Endothelial cell of umbilical vein (primary cell): ENCODE measurements at regions not wholly inside any gene's neighbourhood (a gene's known extent, or its start where the extent isn't known, plus 50 kb on each side); places are given as distances from the start of the nearest gene placed in this dataset.

Experiments
- BruUV-seq: library from RNA; stranded (reverse); fragments of 400-500 nt; replicated peaks from 2 replicates; lab custom pipeline; 2021; lab: Mats Ljungman, UMichigan
- CTCF ChIA-PET: fragments of 300-600, 350-600 bp; sonication (Branson Sonifier 250); formaldehyde crosslinking; loops from one replicate; lab custom pipeline; 2021; ENCODE audit warnings: antibody characterized with exemption, inconsistent platforms; lab: Charles Lee
- POLR2A ChIA-PET: fragments of 300-600, 350-600 bp; sonication (Branson Sonifier 250); formaldehyde crosslinking; loops from one replicate; lab custom pipeline; 2021; ENCODE audit warnings: antibody characterized with exemption, inconsistent platforms; lab: Charles Lee
- DNase-seq: peaks from one replicate; pipeline ENCODE4 v3.0.0-alpha.2; 2011; ENCODE audit warnings: low read depth, low spot score
- FAIRE-seq: peaks from 2 replicates; lab custom pipeline; 2011; peaks lifted over from hg19 to GRCh38; lab: Jason Lieb, UNC
- H2AFZ ChIP-seq: 2 replicates; pipeline ENCODE4 v1.6.0; 2012; ENCODE audit warnings: low read depth, low read length, control low read depth, inconsistent platforms
- H3K27ac ChIP-seq: 2 replicates; pipeline ENCODE4 v1.5.1; 2011; ENCODE audit warnings: low read depth, mild to moderate bottlenecking, control low read depth, low read length, moderate library complexity; ENCODE audit not compliant: insufficient read depth
- H3K27me3 ChIP-seq, 2 experiments: 2 replicates each; pipeline versions ENCODE4 v1.6.0 to v1.6.1; 2011; ENCODE audit warnings: low read length in 2 of 2, mixed read lengths in 1 of 2; ENCODE audit not compliant: control insufficient read depth in 2 of 2, insufficient read depth in 2 of 2
- H3K36me3 ChIP-seq, 2 experiments: 2 replicates in 1 of 2; 3 replicates in 1 of 2; pipeline ENCODE4 v1.5.1; 2011; ENCODE audit warnings: low read length in 2 of 2, mild to moderate bottlenecking in 1 of 2, moderate library complexity in 1 of 2; ENCODE audit not compliant: control insufficient read depth in 2 of 2, insufficient read depth in 2 of 2; ENCODE audit errors: extremely low read depth in 1 of 2
- H3K4me1 ChIP-seq: 3 replicates; pipeline ENCODE4 v1.5.1; 2011; ENCODE audit warnings: mild to moderate bottlenecking, low read length; ENCODE audit not compliant: control insufficient read depth, insufficient read depth; ENCODE audit errors: extremely low read depth
- H3K4me2 ChIP-seq: 2 replicates; pipeline ENCODE4 v1.6.1; 2011; ENCODE audit warnings: low read length, control low read depth, mixed read lengths; ENCODE audit not compliant: insufficient read depth
- H3K4me3 ChIP-seq, 3 experiments: fragments of 200-600 bp in 1 of 3; sonication (generic), shearing (Covaris generic) in 1 of 3; replicated peaks in 1 of 3; 2 replicates each; pipeline ENCODE4 v1.5.1; 2011 to 2016; ENCODE audit warnings: control low read depth in 3 of 3, low read length in 3 of 3, mild to moderate bottlenecking in 2 of 3, inconsistent platforms in 1 of 3, low read depth in 1 of 3, moderate library complexity in 1 of 3; ENCODE audit not compliant: insufficient read depth in 1 of 3
- H3K79me2 ChIP-seq: 2 replicates; pipeline ENCODE4 v1.6.0; 2012; ENCODE audit warnings: low read length, inconsistent platforms; ENCODE audit not compliant: control insufficient read depth, insufficient read depth
- H3K9ac ChIP-seq: replicated peaks from 2 replicates; pipeline ENCODE3; 2011; ENCODE audit warnings: low read length, control low read depth; ENCODE audit not compliant: insufficient read depth; ENCODE audit errors: extremely low read depth
- H3K9me1 ChIP-seq: replicated peaks from 3 replicates; pipeline ENCODE4 v1.6.0; 2011; ENCODE audit warnings: mild to moderate bottlenecking, low read length; ENCODE audit not compliant: control insufficient read depth, insufficient read depth; ENCODE audit errors: extremely low read depth
- H3K9me3 ChIP-seq: replicated peaks from 2 replicates; pipeline ENCODE4 v1.5.1; 2012; ENCODE audit warnings: low read length, inconsistent platforms; ENCODE audit not compliant: control insufficient read depth, insufficient read depth
- H4K20me1 ChIP-seq: replicated peaks from 2 replicates; pipeline ENCODE3; 2011; ENCODE audit warnings: mild to moderate bottlenecking, low read length; ENCODE audit not compliant: control insufficient read depth, insufficient read depth; ENCODE audit errors: extremely low read depth
- CTCF ChIP-seq, 2 donors: IDR thresholded peaks; 1 replicate in 1 of 2; 2 replicates in 1 of 2; pipeline ENCODE4 v1.5.1; 2011; ENCODE audit warnings: low read length in 2 of 2, mild to moderate bottlenecking in 2 of 2, moderate library complexity in 2 of 2, control low read depth in 1 of 2, inconsistent platforms in 1 of 2, low read depth in 1 of 2; ENCODE audit not compliant: insufficient read depth in 1 of 2; ENCODE audit errors: extremely low read depth in 1 of 2
- EZH2 ChIP-seq: IDR thresholded peaks from 2 replicates; pipeline ENCODE4 v1.6.1; 2012; ENCODE audit warnings: borderline replicate concordance, low read depth, mild to moderate bottlenecking, moderate library complexity, low read length, inconsistent platforms; ENCODE audit not compliant: severe bottlenecking
- FOS ChIP-seq: IDR thresholded peaks from 2 replicates; pipeline ENCODE4 v1.6.1; 2011; ENCODE audit warnings: mild to moderate bottlenecking, low read length, moderate library complexity, borderline replicate concordance; ENCODE audit not compliant: insufficient read depth
- GATA2 ChIP-seq: IDR thresholded peaks from 2 replicates; pipeline ENCODE4 v1.7.0; 2011; ENCODE audit warnings: low read depth, mild to moderate bottlenecking, moderate library complexity, mixed read lengths, low read length; ENCODE audit not compliant: insufficient read length, insufficient read depth
- JUN ChIP-seq: IDR thresholded peaks from 2 replicates; pipeline ENCODE4 v1.6.1; 2011; ENCODE audit warnings: borderline replicate concordance, low read depth; ENCODE audit not compliant: insufficient read length, insufficient read depth
- MAX ChIP-seq: IDR thresholded peaks from 2 replicates; pipeline ENCODE4 v1.6.1; 2011; ENCODE audit not compliant: insufficient read depth, insufficient read length
- MYC ChIP-seq: IDR thresholded peaks from one replicate; pipeline ENCODE4 v1.6.1; 2011; ENCODE audit warnings: mild to moderate bottlenecking, low read depth, low read length
- POLR2A ChIP-seq: IDR thresholded peaks from 2 replicates; pipeline ENCODE4 v1.6.1; 2012; ENCODE audit warnings: low read depth, mild to moderate bottlenecking, control low read depth, low read length
- POLR2AphosphoS5 ChIP-seq: IDR thresholded peaks from 2 replicates; pipeline ENCODE4 v1.6.1; 2012; ENCODE audit warnings: low read depth, mild to moderate bottlenecking, control low read depth, low read length, moderate library complexity; ENCODE audit not compliant: insufficient read depth
- dilution Hi-C: fragments of 300-500 bp; cut with MboI; formaldehyde crosslinking; loops from one replicate; pipeline ENCODE4 v1.15.0; 2019; ENCODE audit warnings: low sequenced_read_pairs; ENCODE audit not compliant: extremely low pct_ligation_motif_present
- intact Hi-C: fragments of 100-400 bp; cut with micrococcal nuclease; formaldehyde crosslinking; loops from one replicate; pipeline ENCODE4 v1.10.0; 2022

- Histone ChIP-seq H3K79me2 (no peaks in the 10 kb centered on the region), H3K36me3 (no peaks in the 10 kb centered on the region), H3K4me2 (no peak overlapping the region), H3K27me3 (peaks cover 0 to 3% of the 10 kb centered on the region in 2 experiments), H4K20me1 (no peaks in the 10 kb centered on the region), H3K9me1 (no peaks in the 10 kb centered on the region), H3K9ac (no peak overlapping the region), H3K4me1 (no peaks in the 10 kb centered on the region), H2AFZ (no peak overlapping the region), H3K27ac (no peak overlapping the region), H3K9me3 (no peaks in the 10 kb centered on the region), H3K4me3 (no peak overlapping the region)
- intact Hi-C loops (no loop called here), dilution Hi-C loops (no loop called here)
- no TSS peak for BruUV-seq
- no peak for FAIRE-seq
- CTCF ChIA-PET: interaction anchor here (1.4 kb wide), 1 partner anchor 14 kb away, joined by 3 read pairs; no protein-coding TSS in a partner anchor
- no peak for DNase-seq
- no peak for TF ChIP-seq POLR2A
- TF ChIP-seq POLR2AphosphoS5: no peak
- TF ChIP-seq JUN: no peak
- no peak for TF ChIP-seq EZH2
- no peak for TF ChIP-seq CTCF (IDR thresholded peaks at IDR 0.05; ENCODE audit: extremely low read depth in 1 of 2, insufficient read depth in 1 of 2, low read depth in 1 of 2, low read length in 2 of 2)
- TF ChIP-seq GATA2: no peak
- no peak for TF ChIP-seq MYC
- TF ChIP-seq FOS: no peak
- no peak for TF ChIP-seq MAX
- POLR2A ChIA-PET: no interaction called here
Measured at GRCh38 chr2:180539541-180539940, 440.9 kb upstream of the UBE2E3 start.
